ENCODE measurements at regions not wholly inside any gene's neighbourhood (a gene's known extent, or its start where the extent isn't known, plus 50 kb on each side); places are given as distances from the start of the nearest gene placed in this dataset.

DNA sequence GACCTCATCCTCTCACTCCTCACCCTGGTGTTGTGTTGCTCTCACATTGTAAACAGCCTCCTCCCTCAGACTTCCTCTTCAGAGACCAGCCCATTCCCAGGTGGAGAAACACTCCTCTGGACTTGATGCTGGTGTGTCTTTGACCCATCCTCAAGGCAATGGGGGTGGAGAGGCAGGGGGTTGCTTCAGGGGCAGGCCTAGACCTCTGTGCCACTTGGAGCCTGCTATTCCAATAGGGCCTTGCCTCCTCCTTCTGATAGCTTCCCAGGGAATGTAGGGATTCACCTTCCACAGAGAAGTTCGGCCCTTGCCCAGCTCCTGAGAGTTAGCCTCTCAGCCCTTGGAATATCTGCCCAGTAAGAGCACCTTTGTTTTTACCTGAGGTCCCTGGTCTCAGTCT is 606.6 kb upstream of the CADM1 start:
- no peak overlapping the region for H3K4me3 Mint-ChIP-seq
- Histone ChIP-seq H3F3A (replicated peaks; ENCODE audit: low read depth) (no peaks in the 10 kb centered on the region), H3K79me2 (replicated peaks; ENCODE audit: insufficient read depth) (no peaks in the 10 kb centered on the region), H3K9me2 (ENCODE audit: insufficient read depth) (no peaks in the 10 kb centered on the region), H3K27me3 (ENCODE audit: insufficient read depth) (peaks cover 52% of the 10 kb centered on the region), H3K36me3 (ENCODE audit: insufficient read depth) (no peaks in the 10 kb centered on the region), H3K4me2 (no peak overlapping the region), H3K27ac (ENCODE audit: low read depth) (no peak overlapping the region), H2AFZ (no peak overlapping the region), H3K4me1 (ENCODE audit: insufficient read depth) (peaks cover 17% of the 10 kb centered on the region), H4K20me1 (replicated peaks; ENCODE audit: insufficient read depth) (peaks cover 6% of the 10 kb centered on the region), H3K4me3 (no peak overlapping the region)
- peaks cover 67% of the 10 kb centered on the region for H3K27me3 Mint-ChIP-seq (ENCODE audit: insufficient read depth, low read depth, poor library complexity)
- TF ChIP-seq POLR2AphosphoS5 (IDR thresholded peaks at IDR 0.05; ENCODE audit: low read depth), result no peak
- TF ChIP-seq STAT1 (IDR thresholded peaks at IDR 0.05; ENCODE audit: unreplicated experiment), result no peak
- TF ChIP-seq, protein P1, sequence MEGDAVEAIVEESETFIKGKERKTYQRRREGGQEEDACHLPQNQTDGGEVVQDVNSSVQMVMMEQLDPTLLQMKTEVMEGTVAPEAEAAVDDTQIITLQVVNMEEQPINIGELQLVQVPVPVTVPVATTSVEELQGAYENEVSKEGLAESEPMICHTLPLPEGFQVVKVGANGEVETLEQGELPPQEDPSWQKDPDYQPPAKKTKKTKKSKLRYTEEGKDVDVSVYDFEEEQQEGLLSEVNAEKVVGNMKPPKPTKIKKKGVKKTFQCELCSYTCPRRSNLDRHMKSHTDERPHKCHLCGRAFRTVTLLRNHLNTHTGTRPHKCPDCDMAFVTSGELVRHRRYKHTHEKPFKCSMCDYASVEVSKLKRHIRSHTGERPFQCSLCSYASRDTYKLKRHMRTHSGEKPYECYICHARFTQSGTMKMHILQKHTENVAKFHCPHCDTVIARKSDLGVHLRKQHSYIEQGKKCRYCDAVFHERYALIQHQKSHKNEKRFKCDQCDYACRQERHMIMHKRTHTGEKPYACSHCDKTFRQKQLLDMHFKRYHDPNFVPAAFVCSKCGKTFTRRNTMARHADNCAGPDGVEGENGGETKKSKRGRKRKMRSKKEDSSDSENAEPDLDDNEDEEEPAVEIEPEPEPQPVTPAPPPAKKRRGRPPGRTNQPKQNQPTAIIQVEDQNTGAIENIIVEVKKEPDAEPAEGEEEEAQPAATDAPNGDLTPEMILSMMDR (conservative IDR thresholded peaks at IDR 0.05; ENCODE audit: low read depth in 2 of 2), result no peak
- no peak for TF ChIP-seq EZH2phosphoT487 (IDR thresholded peaks at IDR 0.05; ENCODE audit: unreplicated experiment)
- no peak for TF ChIP-seq NANOG (IDR thresholded peaks at IDR 0.05; ENCODE audit: borderline replicate concordance)
- no peak for TF ChIP-seq ZNF114 (CRISPR knock-in tag; IDR thresholded peaks at IDR 0.05)
- peaks cover 7% of the 10 kb centered on the region; the same call in 2 of the 3 replicates for H3K9me3 Mint-ChIP-seq
- peaks cover 4% of the 10 kb centered on the region; the same call in 2 of the 3 replicates for H3K36me3 Mint-ChIP-seq (ENCODE audit: low read depth)
- ATAC-seq (no peak), DNase-seq (ENCODE audit: low spot score) (no peak)
- peaks cover 13% of the 10 kb centered on the region for H3K4me1 Mint-ChIP-seq
- H3K27ac Mint-ChIP-seq, result no peak overlapping the region

DNA sequence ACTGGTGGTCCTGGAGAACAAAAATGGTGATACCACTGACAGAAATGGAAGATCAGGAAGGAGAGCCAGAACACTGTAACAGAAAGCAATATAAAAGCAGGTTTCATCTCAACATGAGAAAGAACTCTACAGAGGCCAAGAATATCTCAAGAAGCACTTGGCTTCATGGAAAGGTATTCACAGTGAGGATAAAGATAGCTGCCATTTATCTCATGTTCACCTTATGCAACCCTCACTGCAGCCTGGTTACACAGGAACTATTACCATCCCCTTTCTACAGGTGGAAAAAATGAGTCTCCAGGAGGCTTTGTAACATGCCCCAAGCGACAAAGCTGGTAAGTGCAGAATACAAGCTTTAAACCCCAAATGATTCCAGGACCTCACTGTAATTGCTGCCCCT is 606.1 kb upstream of the CADM1 start:
- H3K9me2 ChIP-seq (ENCODE audit: insufficient read depth), result no peaks in the 10 kb centered on the region; the same call in 1 of the 2 replicates
- ATAC-seq (no peak), DNase-seq (ENCODE audit: low spot score) (no peak)
- no peak overlapping the region for H3K4me3 ChIP-seq
- H3K27me3 Mint-ChIP-seq (ENCODE audit: insufficient read depth, low read depth, poor library complexity), result peaks cover 71% of the 10 kb centered on the region
- peaks cover 7% of the 10 kb centered on the region; the same call in 2 of the 3 replicates for H3K9me3 Mint-ChIP-seq
- H4K20me1 ChIP-seq (replicated peaks; ENCODE audit: insufficient read depth), result peaks cover 6% of the 10 kb centered on the region
- H3K4me3 Mint-ChIP-seq, result no peak overlapping the region
- no peak overlapping the region for H3K27ac Mint-ChIP-seq
- no peaks in the 10 kb centered on the region for H3K79me2 ChIP-seq (replicated peaks; ENCODE audit: insufficient read depth)
- H3K4me2 ChIP-seq, result no peak overlapping the region
- H3K36me3 Mint-ChIP-seq (ENCODE audit: low read depth), result peaks cover 4% of the 10 kb centered on the region; the same call in 2 of the 3 replicates
- no peak overlapping the region for H3K27ac ChIP-seq (ENCODE audit: low read depth)
- peaks cover 18% of the 10 kb centered on the region for H3K4me1 ChIP-seq (ENCODE audit: insufficient read depth)
- no peaks in the 10 kb centered on the region for H3K36me3 ChIP-seq (ENCODE audit: insufficient read depth)
- peaks cover 15% of the 10 kb centered on the region for H3K4me1 Mint-ChIP-seq
- H3F3A ChIP-seq (replicated peaks; ENCODE audit: low read depth), result no peaks in the 10 kb centered on the region
- H2AFZ ChIP-seq, result no peak overlapping the region
- peaks cover 56% of the 10 kb centered on the region for H3K27me3 ChIP-seq (ENCODE audit: insufficient read depth)
- TF ChIP-seq, protein P1 (conservative IDR thresholded peaks at IDR 0.05; ENCODE audit: low read depth in 2 of 2), result no peak
- TF ChIP-seq STAT1 (IDR thresholded peaks at IDR 0.05; ENCODE audit: unreplicated experiment), result no peak
